Fibroblast of skin of abdomen (primary cell): ENCODE measurements at regions not wholly inside any gene's neighbourhood (a gene's known extent, or its start where the extent isn't known, plus 50 kb on each side); places are given as distances from the start of the nearest gene placed in this dataset.

ENCODE experiments used
- DNase-seq: peaks from one replicate; pipeline ENCODE4 v3.0.0-alpha.2; 2013

DNA sequence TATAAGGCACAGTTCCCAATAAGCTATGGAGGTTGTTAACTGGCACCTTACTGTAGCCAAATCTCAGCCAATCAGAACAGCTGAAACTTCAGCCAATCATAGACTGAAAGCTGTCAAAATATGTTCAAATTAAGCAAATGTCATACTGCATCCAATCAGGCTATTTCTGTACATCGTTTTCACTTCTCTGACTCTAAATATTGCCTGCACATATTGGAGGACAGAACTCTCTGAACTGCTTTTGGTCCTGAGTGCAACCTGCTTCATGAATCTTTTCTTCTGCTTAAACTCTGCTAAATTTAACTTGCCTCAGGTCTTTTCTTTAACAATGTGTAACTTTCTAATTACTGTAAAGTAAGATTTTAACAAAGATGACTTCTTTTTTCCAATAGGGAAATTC, 1198.9 kb upstream of the PCDH7 start:
- DNase-seq, result no peak

DNA sequence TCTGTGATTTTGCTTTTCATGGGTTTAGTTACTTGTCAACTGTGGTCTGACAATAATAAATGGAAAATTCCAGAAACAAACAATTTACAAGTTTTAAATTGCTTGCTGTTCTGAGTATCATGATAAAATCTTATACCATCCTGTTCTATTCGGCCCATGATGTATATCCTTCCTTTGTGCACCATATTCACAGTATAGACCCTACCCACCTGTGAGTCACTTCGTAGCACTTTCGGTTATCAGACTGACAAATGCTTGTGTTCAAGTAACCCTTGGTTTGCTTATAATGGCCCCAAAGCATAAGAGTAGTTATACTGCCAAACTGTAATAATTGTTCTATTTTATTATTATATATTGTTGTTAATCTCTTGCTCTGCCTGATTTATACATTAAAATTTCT, 1183.4 kb upstream of the PCDH7 start:
- no peak for DNase-seq

- DNase-seq, result no peak
These were observed 1181.1 kb upstream of the PCDH7 start for GRCh38 chr4:29538889-29539646.

- no peak for DNase-seq
These were observed 1179.6 kb upstream of the PCDH7 start for GRCh38 chr4:29540439-29541102.

DNA sequence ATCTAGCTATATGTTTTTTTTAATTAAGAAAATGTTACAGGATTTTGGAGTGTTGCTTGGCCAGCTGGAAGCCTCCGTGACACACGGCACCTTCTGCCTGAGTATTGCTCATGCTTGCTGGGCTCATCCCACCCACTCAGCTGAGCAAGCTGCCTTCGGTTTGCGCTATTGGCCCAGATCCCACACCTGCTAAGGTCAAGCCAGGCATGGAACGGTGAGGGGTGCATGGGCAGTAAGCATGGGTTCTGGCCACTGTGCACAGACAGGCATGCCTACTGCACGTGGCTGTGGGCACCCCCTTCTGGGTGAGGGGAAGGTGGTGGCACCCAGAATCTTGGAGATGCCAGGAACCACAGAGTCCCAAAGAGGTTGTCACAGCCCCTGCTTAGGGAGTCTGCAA, 1178.4 kb upstream of the PCDH7 start:
- DNase-seq, result no peak

GRCh38 chr4:29549342-29549741, 1170.8 kb upstream of the PCDH7 start:
- DNase-seq, result peak; percentile 29

DNA sequence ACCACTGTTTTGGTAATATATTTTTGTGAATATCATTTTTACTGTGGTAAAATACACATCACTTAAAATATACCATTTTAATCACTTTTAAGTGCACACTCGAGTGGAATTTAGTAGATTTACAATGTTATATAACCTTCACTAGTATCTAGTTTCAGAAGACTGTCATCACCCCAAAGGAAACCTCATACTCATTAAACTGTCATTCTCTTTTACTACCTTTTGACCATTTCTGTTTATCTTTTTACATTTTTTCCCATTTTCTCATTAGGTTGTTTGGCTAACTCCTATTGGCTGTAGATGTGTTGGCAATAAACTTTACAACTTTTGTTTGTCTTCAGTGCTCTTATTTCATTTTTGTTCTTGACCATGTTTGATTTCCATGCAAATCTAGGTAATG, 1168.3 kb upstream of the PCDH7 start:
- DNase-seq, result no peak

DNA sequence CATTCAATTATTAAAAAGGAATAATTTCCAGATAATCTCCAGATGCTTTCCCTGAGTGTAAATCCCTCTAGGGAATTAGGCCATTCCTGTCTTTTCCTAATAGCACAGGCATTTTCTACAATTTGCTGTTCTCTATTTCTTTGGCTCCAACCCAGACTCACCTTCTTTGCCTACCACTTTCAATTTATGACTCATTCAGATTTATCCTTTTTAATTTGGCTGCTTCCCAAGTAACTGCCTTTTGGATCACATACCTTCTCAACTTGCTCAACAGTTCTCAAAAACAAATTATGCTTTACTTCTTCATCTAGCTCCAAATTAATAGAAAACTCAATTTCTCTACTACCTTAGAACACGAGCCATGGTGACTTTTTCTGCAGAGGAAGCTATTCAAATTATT, 1166.3 kb upstream of the PCDH7 start:
- peak; percentile 20 for DNase-seq

DNA sequence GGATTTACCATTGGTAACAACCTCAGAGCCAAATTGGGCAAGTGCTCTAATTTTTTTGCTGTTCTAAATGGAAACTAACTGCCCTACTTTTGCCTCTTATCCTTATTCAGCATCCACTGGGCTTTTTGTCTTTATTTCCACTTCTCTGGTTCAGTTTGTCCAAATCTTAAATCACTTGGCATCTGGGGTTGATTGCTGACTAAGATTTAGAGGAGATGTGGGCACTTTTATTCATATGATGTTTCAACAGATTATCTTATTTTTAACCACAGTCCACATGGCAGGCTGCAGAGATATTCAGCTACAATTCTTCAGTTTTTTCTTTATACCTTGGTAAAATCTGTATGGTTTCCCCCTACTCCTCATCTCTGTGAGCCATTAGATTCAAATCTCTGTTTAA, 1161.4 kb upstream of the PCDH7 start:
- DNase-seq, result no peak

DNA sequence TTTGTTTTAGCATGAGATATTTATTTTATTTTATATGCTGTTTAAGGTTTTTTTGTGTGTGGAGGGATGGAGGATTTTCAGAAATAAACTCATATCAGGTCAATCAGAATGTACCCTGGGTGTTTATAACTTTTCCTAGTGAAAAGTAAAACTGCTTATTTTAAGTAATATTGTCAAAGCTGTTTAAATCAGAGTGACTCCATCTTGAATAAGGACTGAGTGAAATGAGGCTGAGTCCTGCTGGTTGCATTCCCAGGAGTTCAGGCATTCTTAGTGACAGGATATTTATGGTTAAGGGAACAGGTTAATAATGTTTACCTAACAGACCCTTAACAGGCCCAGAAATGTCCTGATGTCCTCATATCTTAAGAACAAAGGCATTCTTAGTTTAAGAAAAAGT, 1160.9 kb upstream of the PCDH7 start:
- DNase-seq, result no peak

GRCh38 chr4:29560452-29560851, 1159.7 kb upstream of the PCDH7 start:
- DNase-seq, result no peak

DNA sequence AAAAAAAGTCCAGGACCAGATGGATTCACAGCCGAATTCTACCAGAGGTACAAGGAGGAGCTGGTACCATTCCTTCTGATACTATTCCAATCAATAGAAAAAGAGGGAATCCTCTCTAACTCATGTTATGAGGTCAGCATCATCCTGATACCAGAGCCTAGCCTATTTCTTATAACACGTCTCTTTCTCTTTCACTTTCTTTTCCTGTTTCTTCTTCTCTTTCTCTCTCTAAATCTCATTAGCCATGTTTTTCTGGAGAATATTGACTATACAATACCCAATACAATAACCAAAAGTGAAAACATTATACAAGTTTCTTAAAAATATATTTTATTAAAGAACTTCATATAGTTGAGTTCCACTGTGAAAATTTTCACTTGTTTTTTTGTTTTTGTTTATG, 1154.9 kb upstream of the PCDH7 start:
- no peak for DNase-seq

- no peak for DNase-seq
These were observed 1153.8 kb upstream of the PCDH7 start for GRCh38 chr4:29566371-29566770.

DNA sequence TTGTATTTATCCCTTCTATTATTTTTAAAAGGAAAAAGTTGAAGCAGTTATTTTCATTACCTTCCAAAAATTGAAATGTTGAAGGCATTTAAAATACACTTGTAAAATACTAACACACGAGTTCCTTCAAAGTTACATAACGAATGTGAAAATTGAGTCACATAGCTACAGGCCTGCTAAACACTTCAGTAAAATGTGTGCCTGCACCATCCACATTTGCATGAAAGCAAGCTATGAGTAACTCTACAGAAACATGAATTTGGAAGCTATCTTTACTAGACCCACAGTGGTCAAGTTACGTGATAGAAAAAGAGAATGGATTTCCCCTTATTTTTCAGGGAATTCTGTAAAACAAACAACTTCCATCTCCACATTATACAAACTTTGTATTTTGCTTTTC, 1148.8 kb upstream of the PCDH7 start:
- no peak for DNase-seq

DNA sequence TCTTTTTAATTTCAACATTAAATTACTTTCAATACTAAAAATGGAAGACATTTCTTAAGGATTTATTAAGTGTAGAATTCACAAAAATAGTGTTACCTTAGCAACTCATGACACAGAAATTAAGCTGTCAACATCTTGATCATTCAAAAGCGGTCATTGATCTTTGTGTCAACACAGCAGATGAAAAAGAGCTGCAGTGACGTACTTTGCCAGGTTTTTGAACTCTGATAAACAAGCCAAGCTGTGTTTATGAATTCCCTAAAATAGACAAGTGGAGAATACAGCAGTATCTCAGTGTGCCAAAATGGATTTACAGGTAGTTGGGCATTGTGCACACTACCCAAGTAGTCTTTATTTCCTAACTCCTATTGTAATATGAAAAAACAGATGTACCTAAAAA, 1141.8 kb upstream of the PCDH7 start:
- DNase-seq, result no peak

DNA sequence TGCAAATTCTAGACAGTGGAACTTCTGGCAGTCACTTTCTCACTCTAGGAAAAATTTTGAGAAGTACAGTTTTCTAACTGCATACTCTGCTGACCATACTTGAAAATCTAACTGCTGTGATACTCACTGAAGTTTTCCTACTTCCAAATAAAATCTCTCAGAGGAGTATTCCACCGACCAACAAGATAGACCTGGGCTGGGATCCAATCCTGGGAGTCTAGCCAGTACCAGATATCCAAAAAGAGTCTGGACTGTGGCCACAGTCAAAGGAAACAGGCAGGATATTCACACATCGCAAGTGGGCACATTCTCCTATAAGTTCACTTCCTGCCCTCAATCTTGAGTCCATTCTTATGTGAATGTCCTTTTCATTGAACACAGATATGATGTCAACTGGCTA, 1138.7 kb upstream of the PCDH7 start:
- DNase-seq, result peak; percentile 7

GRCh38 chr4:29588617-29589016, 1131.6 kb upstream of the PCDH7 start:
- no peak for DNase-seq

DNA sequence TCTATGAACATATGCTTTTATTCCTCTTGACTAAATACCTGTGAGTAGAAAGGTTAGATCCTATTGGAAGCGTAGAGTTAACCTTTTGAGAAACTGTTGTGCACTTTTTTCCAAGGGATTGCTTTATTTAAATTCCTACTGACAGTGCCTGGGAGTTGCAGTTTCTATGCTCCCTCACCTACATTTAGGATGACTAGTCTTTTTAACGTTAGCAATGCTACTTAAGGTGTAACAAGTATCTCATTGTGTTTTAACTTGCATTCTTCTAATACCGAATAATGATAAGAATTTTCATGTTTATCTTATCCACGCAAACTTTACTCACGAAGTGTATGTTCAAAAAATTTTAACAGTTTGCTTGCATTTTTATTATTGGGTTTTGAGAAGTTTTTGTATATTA, 1123.9 kb upstream of the PCDH7 start:
- no peak for DNase-seq

DNA sequence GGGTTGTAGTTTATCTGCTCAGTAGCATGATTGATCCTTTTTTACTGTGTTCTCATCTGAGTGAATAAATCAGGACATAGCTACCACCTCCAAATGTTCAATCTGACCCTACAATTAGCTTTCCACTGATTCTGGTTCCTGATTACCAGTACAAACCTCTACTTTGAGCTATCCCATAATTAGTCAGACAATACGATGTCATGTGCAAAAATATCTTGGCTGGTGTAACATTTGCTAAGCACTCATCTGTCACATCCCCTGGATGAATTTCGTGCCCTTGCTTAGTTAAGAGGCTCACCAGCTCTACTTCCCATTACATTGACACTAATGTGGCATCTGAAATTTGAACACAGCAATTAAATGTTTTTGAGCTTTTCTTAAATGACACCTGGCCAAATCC, 1101.0 kb upstream of the PCDH7 start:
- DNase-seq, result no peak

GRCh38 chr4:29632199-29632598, 1088.0 kb upstream of the PCDH7 start:
- DNase-seq, result no peak

GRCh38 chr4:29636961-29637360, 1083.2 kb upstream of the PCDH7 start:
- no peak for DNase-seq

DNA sequence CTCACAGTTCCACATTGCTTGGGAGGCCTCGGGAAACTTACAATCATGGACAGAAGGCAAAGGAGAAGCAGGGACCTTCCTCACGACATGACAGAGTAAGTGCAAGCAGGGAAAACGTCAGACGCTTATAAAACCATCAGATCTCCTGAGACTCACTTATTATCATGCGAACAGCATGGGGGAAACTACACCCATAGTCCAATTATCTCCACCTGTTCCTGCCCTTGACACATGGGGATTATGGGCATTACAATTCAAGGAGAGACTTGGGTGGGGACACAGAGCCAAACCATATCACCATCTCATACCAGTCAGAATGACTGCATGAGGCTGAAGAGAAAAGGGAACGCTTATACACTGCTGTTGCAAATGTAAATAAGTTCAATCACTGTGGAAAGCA, 1066.9 kb upstream of the PCDH7 start:
- DNase-seq, result no peak

GRCh38 chr4:29680644-29681043, 1039.5 kb upstream of the PCDH7 start:
- no peak for DNase-seq

DNA sequence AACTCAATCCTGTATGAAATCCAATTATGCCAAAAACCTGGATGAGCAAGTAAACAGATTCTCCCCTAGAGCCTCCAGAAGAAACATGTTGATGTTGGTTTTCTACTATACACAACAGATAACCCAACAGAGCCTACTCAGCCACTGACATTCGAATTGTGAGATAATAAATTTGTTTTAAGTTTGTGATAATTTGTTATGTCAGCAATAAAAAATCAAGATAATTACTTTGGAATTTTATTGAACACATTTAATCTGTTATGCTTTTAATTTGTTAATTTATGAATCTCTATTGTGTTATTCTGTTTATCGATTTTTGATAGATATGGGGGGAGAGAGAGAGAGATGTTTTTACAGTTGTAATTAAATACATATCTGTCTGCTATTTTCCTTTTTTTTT, 1016.1 kb upstream of the PCDH7 start:
- no peak for DNase-seq

- DNase-seq, result peak; percentile 15
These were observed 1011.7 kb upstream of the PCDH7 start for GRCh38 chr4:29708473-29708872.
